Parathyroid adenoma (tissue), 2 donors: ENCODE measurements at regions not wholly inside any gene's neighbourhood (a gene's known extent, or its start where the extent isn't known, plus 50 kb on each side); places are given as distances from the start of the nearest gene placed in this dataset.

Experiments used
- H2AFZ ChIP-seq: fragments of 300-600 bp; sonication (generic); one replicate; pipeline ENCODE4 v1.7.0; 2017; ENCODE audit warnings: antibody characterized with exemption, mild to moderate bottlenecking
- H3K27ac ChIP-seq: fragments of 300-600 bp; sonication (generic); one replicate; pipeline ENCODE4 v1.7.0; 2017
- H3K27me3 ChIP-seq: fragments of 300-600 bp; sonication (generic); one replicate; pipeline ENCODE4 v1.7.0; 2017; ENCODE audit warnings: low read length; ENCODE audit not compliant: control insufficient read depth, insufficient read depth
- H3K36me3 ChIP-seq: fragments of 300-600 bp; sonication (generic); one replicate; pipeline ENCODE4 v1.7.0; 2017; ENCODE audit warnings: low read length; ENCODE audit not compliant: control insufficient read depth, insufficient read depth
- H3K4me1 ChIP-seq: fragments of 300-600 bp; sonication (generic); one replicate; pipeline ENCODE4 v1.7.0; 2017; ENCODE audit warnings: control low read depth
- H3K4me2 ChIP-seq: fragments of 300-600 bp; sonication (generic); one replicate; pipeline ENCODE4 v1.7.0; 2017; ENCODE audit warnings: low read length
- H3K4me3 ChIP-seq: fragments of 300-600 bp; sonication (generic); one replicate; pipeline ENCODE4 v1.7.0; 2017; ENCODE audit warnings: low read depth, low read length
- H3K79me2 ChIP-seq: fragments of 300-600 bp; sonication (generic); one replicate; pipeline ENCODE4 v1.7.0; 2017; ENCODE audit warnings: control low read depth
- H3K9ac ChIP-seq: fragments of 300-600 bp; sonication (generic); one replicate; pipeline ENCODE4 v1.7.0; 2017; ENCODE audit warnings: mild to moderate bottlenecking
- H3K9me3 ChIP-seq: fragments of 300-600 bp; sonication (generic); one replicate; pipeline ENCODE4 v1.7.0; 2017; ENCODE audit warnings: low read length; ENCODE audit not compliant: control insufficient read depth
- CTCF ChIP-seq: fragments of 300-600 bp; sonication (generic); IDR thresholded peaks from one replicate; pipeline ENCODE4 v1.7.0; 2017; ENCODE audit warnings: antibody characterized with exemption, mild to moderate bottlenecking
- donor health status: primary hyperparathyroidism.

GRCh38 chr14:37900561-37900960 is 305.1 kb downstream of the TTC6 start:
- Histone ChIP-seq H3K9me3 (no peaks in the 10 kb centered on the region), H3K79me2 (no peaks in the 10 kb centered on the region), H3K36me3 (no peaks in the 10 kb centered on the region), H3K27ac (no peak overlapping the region), H3K4me3 (no peak overlapping the region), H2AFZ (no peak overlapping the region), H3K4me1 (no peaks in the 10 kb centered on the region), H3K4me2 (no peak overlapping the region), H3K27me3 (no peaks in the 10 kb centered on the region), H3K9ac (no peak overlapping the region)
- TF ChIP-seq CTCF: no peak

DNA sequence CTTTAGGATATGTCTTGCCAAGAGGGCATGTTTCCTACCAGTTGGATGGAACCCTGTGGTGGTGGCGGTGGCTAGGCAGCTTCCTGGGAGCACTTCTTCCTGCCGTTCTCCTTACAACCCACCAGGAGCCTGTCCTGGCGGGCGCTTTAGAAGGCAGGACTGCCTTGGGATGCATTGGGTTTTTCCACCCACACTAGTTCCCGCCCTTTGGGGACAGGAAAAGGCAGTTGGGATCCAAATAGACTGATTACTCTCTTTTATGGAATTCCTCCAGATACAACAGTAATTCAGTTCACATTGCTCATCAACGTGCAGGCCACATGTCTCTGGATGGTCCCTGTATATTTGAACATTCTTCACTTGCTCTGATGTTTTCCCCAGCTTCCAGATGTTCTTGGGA is 305.7 kb upstream of the SSTR1 start:
- H3K27ac ChIP-seq: no peak overlapping the region
- H3K4me2 ChIP-seq: no peak overlapping the region
- no peak overlapping the region for H2AFZ ChIP-seq
- no peaks in the 10 kb centered on the region for H3K27me3 ChIP-seq
- no peak overlapping the region for H3K4me3 ChIP-seq
- no peaks in the 10 kb centered on the region for H3K9me3 ChIP-seq
- H3K4me1 ChIP-seq: no peaks in the 10 kb centered on the region
- H3K79me2 ChIP-seq: no peaks in the 10 kb centered on the region
- H3K9ac ChIP-seq: no peak overlapping the region
- no peaks in the 10 kb centered on the region for H3K36me3 ChIP-seq
- no peak for TF ChIP-seq CTCF

GRCh38 chr14:37903343-37904191 is 304.1 kb upstream of the SSTR1 start:
- Histone ChIP-seq H3K4me3 (no peak overlapping the region), H3K4me2 (no peak overlapping the region), H3K4me1 (no peaks in the 10 kb centered on the region), H3K79me2 (no peaks in the 10 kb centered on the region), H2AFZ (no peak overlapping the region), H3K27ac (no peak overlapping the region), H3K9me3 (no peaks in the 10 kb centered on the region), H3K9ac (no peak overlapping the region), H3K36me3 (no peaks in the 10 kb centered on the region), H3K27me3 (no peaks in the 10 kb centered on the region)
- TF ChIP-seq CTCF: peak; percentile 61

DNA sequence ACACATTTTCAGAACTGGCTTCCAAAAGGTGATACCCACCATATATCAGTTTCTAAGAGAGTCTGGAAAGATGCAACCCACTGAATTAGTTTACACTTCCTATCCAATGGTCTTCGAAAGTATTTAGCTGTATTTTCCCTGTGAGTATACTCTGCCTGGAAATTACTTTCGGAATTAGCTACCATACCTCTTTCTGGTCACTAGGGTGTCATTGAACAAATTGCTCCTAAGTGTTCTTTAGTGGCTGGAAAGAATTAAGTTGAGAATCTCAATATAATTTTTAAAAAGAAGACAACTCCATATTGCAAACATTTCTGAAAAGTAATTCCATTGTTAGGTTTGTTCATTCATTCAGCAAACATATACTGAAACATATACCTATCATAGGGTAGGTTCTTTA is 283.1 kb upstream of the SSTR1 start:
- Histone ChIP-seq H3K79me2 (no peaks in the 10 kb centered on the region), H3K27me3 (no peaks in the 10 kb centered on the region), H3K4me3 (no peak overlapping the region), H3K9me3 (no peaks in the 10 kb centered on the region), H3K4me1 (no peaks in the 10 kb centered on the region), H2AFZ (no peak overlapping the region), H3K27ac (no peak overlapping the region), H3K36me3 (no peaks in the 10 kb centered on the region), H3K4me2 (no peak overlapping the region), H3K9ac (no peak overlapping the region)
- no peak for TF ChIP-seq CTCF

DNA sequence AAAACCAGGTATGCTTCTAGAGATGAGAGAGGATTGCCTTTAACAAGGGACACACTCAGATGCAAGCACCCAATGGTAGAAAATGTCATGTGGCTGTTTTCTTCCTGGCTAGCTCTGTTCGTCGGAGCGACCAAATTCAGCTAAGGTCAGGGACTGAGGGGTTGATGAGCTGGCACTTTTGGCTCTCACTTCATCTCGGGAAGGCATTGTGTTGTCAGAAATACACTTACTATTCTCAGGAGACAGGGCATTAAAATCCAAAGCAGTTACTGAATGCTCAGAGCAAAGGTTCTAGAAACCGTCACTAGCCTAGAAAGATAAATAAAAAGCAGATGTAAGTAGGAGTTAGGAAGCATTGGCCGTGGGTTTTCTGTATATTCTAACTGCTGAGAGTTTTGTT is 275.7 kb upstream of the SSTR1 start:
- Histone ChIP-seq H3K79me2 (no peaks in the 10 kb centered on the region), H2AFZ (peak overlapping the region; percentile 59), H3K4me3 (no peak overlapping the region), H3K4me2 (no peak overlapping the region), H3K36me3 (no peaks in the 10 kb centered on the region), H3K4me1 (peaks cover 10% of the 10 kb centered on the region), H3K27ac (no peak overlapping the region), H3K9me3 (no peaks in the 10 kb centered on the region), H3K27me3 (no peaks in the 10 kb centered on the region), H3K9ac (no peak overlapping the region)
- no peak for TF ChIP-seq CTCF
